ENCODE measurements at regions not wholly inside any gene's neighbourhood (a gene's known extent, or its start where the extent isn't known, plus 50 kb on each side); places are given as distances from the start of the nearest gene placed in this dataset.

GRCh38 chr10:8187171-8187666, 132.7 kb downstream of the GATA3 start:
- no peak for TF ChIP-seq ATF3 (IDR thresholded peaks at IDR 0.05; ENCODE audit: borderline replicate concordance, extremely low read depth, low read depth, low read length)
- no peak for TF ChIP-seq SIX5 (IDR thresholded peaks at IDR 0.05; ENCODE audit: low read depth, low read length, severe bottlenecking)
- no peak for TF ChIP-seq CTCF (IDR thresholded peaks at IDR 0.05 in 2 of 3, conservative IDR thresholded peaks at IDR 0.05 in 1 of 3; ENCODE audit: control insufficient read depth in 2 of 3, extremely low read depth in 1 of 3, insufficient read depth in 1 of 3, low read depth in 3 of 3, low read length in 3 of 3)
- TF ChIP-seq TCF12 (IDR thresholded peaks at IDR 0.05; ENCODE audit: low read depth, low read length): no peak
- TF ChIP-seq EZH2 (IDR thresholded peaks at IDR 0.05; ENCODE audit: borderline replicate concordance, control insufficient read depth, low read depth, low read length): no peak
